HG02938 (cell line): ENCODE measurements at regions not wholly inside any gene's neighbourhood (a gene's known extent, or its start where the extent isn't known, plus 50 kb on each side); places are given as distances from the start of the nearest gene placed in this dataset.
A peak's percentile ranks its signal among the peaks of the same experiment; 100 is the strongest.

Experiments
- ATAC-seq: cut with Tn5 transposase; IDR thresholded peaks from one replicate; pipeline ENCODE4 v1.9.1; 2021; ENCODE audit warnings: mild to moderate bottlenecking, moderate library complexity; ENCODE audit not compliant: unreplicated experiment

DNA sequence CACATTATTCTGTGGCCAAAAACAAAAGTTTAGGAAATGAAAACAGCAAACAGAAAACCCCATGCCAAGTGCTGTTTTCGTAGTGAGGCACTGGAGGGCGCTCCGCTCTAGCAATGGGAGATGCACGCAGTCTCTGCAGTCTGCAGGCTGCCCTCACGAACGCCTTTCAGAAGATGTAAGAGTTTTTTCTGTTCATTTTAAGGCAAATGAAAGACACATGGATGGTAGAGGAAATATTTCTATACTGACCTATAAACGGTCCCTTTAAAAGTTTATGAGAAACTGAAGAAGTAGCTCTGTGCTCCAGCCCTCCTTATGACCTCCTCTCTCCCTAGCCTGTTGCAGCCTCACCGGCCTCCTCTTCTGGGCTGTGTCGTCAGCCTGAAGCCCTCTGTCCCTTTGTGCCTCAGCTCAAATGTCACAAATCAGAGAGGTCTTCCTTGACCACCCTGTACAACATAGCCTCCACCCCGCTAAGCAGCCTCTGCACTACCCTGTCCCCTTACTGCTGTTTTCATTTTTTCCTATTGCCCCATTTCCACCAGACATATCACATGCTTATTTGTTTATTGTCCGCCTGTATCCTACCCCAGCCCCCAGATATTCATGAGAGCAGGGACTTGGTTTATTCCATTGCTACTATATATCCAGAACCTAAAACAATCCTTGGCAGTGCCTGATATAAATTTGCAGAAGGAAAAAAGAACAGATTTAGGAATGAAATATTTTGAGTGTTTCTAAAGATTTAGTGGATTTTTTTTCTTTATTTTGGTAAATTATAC is 116.4 kb downstream of the TM9SF2 start:
- peak; percentile 70 for ATAC-seq

- ATAC-seq: peak; percentile 67
Measured at GRCh38 chr13:99614465-99614885, 113.2 kb downstream of the TM9SF2 start.
